SK-N-SH (cell line): ENCODE measurements at regions not wholly inside any gene's neighbourhood (a gene's known extent, or its start where the extent isn't known, plus 50 kb on each side); places are given as distances from the start of the nearest gene placed in this dataset.

Experiments
- CTCF ChIA-PET: fragments of 300-600, 350-600 bp; formaldehyde crosslinking; extraction: SDS; loops from one replicate; lab custom pipeline; 2021; lab: Yijun Ruan, JAX
- POLR2A ChIA-PET: fragments of 350-600 bp; sonication (Branson Sonifier 250); formaldehyde crosslinking; extraction: SDS; loops from one replicate; lab custom pipeline; 2020; ENCODE audit warnings: antibody characterized with exemption, inconsistent platforms; lab: Yijun Ruan, JAX
- DNase-seq: peaks from one replicate; pipeline ENCODE4 v3.0.0; 2012
- H2AFZ ChIP-seq: fragments of 200-600 bp; sonication (generic); 2 replicates; pipeline ENCODE4 v1.8.1; 2016; ENCODE audit warnings: antibody characterized with exemption, mild to moderate bottlenecking, low read depth
- H3F3A ChIP-seq: fragments of 200-600 bp; sonication (generic); replicated peaks from 2 replicates; pipeline ENCODE3; 2016; ENCODE audit warnings: antibody characterized with exemption, mild to moderate bottlenecking; ENCODE audit not compliant: insufficient read depth
- H3K27ac ChIP-seq, 2 experiments: fragments of 200-500 bp in 1 of 2; fragments of 200-600 bp in 1 of 2; sonication (Bioruptor generic) in 1 of 2; sonication (generic), shearing (Covaris generic) in 1 of 2; 2 replicates each; pipeline versions ENCODE4 v1.5.1 to v1.6.1; 2014 to 2016; ENCODE audit warnings: low read depth in 2 of 2, inconsistent platforms in 1 of 2, low read length in 1 of 2, mild to moderate bottlenecking in 1 of 2, mixed read lengths in 1 of 2
- H3K27me3 ChIP-seq: fragments of 200-600 bp; sonication (generic), shearing (Covaris generic); 2 replicates; pipeline ENCODE4 v1.6.1; 2016; ENCODE audit warnings: mixed run types; ENCODE audit not compliant: insufficient read depth
- H3K36me3 ChIP-seq, 2 experiments: fragments of 200-500 bp in 1 of 2; fragments of 200-600 bp in 1 of 2; sonication (Bioruptor generic) in 1 of 2; sonication (generic) in 1 of 2; replicated peaks in 1 of 2; 2 replicates each; pipeline versions ENCODE3 to v1.5.1; 2014 to 2016; ENCODE audit warnings: low read length in 1 of 2, mild to moderate bottlenecking in 1 of 2; ENCODE audit not compliant: insufficient read depth in 2 of 2, control insufficient read depth in 1 of 2
- H3K4me1 ChIP-seq, 2 experiments: fragments of 200-500 bp in 1 of 2; fragments of 200-600 bp in 1 of 2; sonication (Bioruptor generic) in 1 of 2; sonication (generic), shearing (Covaris generic) in 1 of 2; 2 replicates each; pipeline versions ENCODE4 v1.5.1 to v1.6.1; 2014 to 2016; ENCODE audit warnings: low read depth in 1 of 2, low read length in 1 of 2, mixed run types in 1 of 2; ENCODE audit not compliant: insufficient read depth in 2 of 2, control insufficient read depth in 1 of 2
- H3K4me2 ChIP-seq: fragments of 200-600 bp; sonication (generic), shearing (Covaris generic); 2 replicates; pipeline ENCODE4 v1.6.1; 2017; ENCODE audit warnings: mixed run types
- H3K4me3 ChIP-seq, 2 experiments: fragments of 200-500 bp in 1 of 2; fragments of 200-600 bp in 1 of 2; sonication (Bioruptor generic) in 1 of 2; sonication (generic), shearing (Covaris generic) in 1 of 2; 2 replicates each; pipeline versions ENCODE4 v1.5.1 to v1.8.1; 2014 to 2016; ENCODE audit warnings: low read depth in 2 of 2, inconsistent platforms in 1 of 2, low read length in 1 of 2, mild to moderate bottlenecking in 1 of 2, mixed read lengths in 1 of 2, moderate library complexity in 1 of 2
- H3K79me2 ChIP-seq: fragments of 200-600 bp; sonication (generic); 2 replicates; pipeline ENCODE4 v1.8.1; 2017; ENCODE audit warnings: mild to moderate bottlenecking; ENCODE audit not compliant: insufficient read depth
- H3K9ac ChIP-seq: fragments of 200-600 bp; sonication (generic); 2 replicates; pipeline ENCODE4 v1.6.1; 2017; ENCODE audit warnings: mixed run types
- H3K9me2 ChIP-seq: fragments of 200-600 bp; sonication (generic); 2 replicates; pipeline ENCODE4 v1.6.1; 2017; ENCODE audit warnings: mixed run types
- H3K9me3 ChIP-seq: fragments of 200-600 bp; sonication (generic); 2 replicates; pipeline ENCODE4 v1.6.1; 2017; ENCODE audit warnings: mixed run types, mild to moderate bottlenecking, moderate library complexity
- H4K20me1 ChIP-seq: fragments of 200-600 bp; sonication (generic); 2 replicates; pipeline ENCODE4 v1.6.1; 2017; ENCODE audit warnings: mild to moderate bottlenecking, mixed run types; ENCODE audit not compliant: insufficient read depth
- FOSL2 ChIP-seq: IDR thresholded peaks from 2 replicates; pipeline ENCODE4 v1.4.0; 2012; ENCODE audit warnings: low read depth, mild to moderate bottlenecking, moderate library complexity, borderline replicate concordance
- FOXJ3 ChIP-seq: sonication (generic); formaldehyde crosslinking; IDR thresholded peaks from 2 replicates; pipeline ENCODE4 v1.5.1; 2020; ENCODE audit warnings: mild to moderate bottlenecking, missing genetic modification reagents
- GABPA ChIP-seq: IDR thresholded peaks from 2 replicates; pipeline ENCODE4 v1.4.0; 2012; ENCODE audit warnings: low read depth, mild to moderate bottlenecking
- GATA2 ChIP-seq: sonication (generic); formaldehyde crosslinking; IDR thresholded peaks from 2 replicates; pipeline ENCODE4 v1.5.0; 2020; ENCODE audit warnings: mild to moderate bottlenecking, missing genetic modification reagents
- MXI1 ChIP-seq: IDR thresholded peaks from 2 replicates; pipeline ENCODE4 v1.6.1; 2012; ENCODE audit warnings: mild to moderate bottlenecking, low read depth, low read length, improper control_type of control experiment
- NRF1 ChIP-seq: IDR thresholded peaks from 2 replicates; pipeline ENCODE4 v1.6.1; 2012; ENCODE audit warnings: low read depth, mild to moderate bottlenecking, low read length
- YY1 ChIP-seq: IDR thresholded peaks from 2 replicates; pipeline ENCODE4 v1.4.0; 2012; ENCODE audit warnings: low read depth, mild to moderate bottlenecking
- WGBS: methylation state at CpG from one replicate; pipeline ENCODE4 v1.1.6; 2017; ENCODE audit warnings: low lambda C conversion rate; 5-methylcytosine and 5-hydroxymethylcytosine counted together
- TF ChIP-seq, protein P1 (sequence below): IDR thresholded peaks from 2 replicates; pipeline ENCODE4 v1.6.1; 2012; ENCODE audit warnings: mild to moderate bottlenecking, low read depth, low read length, moderate library complexity
- TF ChIP-seq, protein P2 (sequence below): fragments of 200-600 bp; sonication (generic); IDR thresholded peaks from 2 replicates; pipeline ENCODE4 v1.6.1; 2017; ENCODE audit warnings: antibody characterized with exemption, mild to moderate bottlenecking, moderate library complexity
- TF ChIP-seq, protein P3 (sequence below): IDR thresholded peaks from 2 replicates; pipeline ENCODE4 v1.4.0; 2012; ENCODE audit warnings: low read depth, borderline replicate concordance
- TF ChIP-seq, protein P4 (sequence below): fragments of 150-350 bp; IDR thresholded peaks from 2 replicates; pipeline ENCODE4 v1.6.1; 2017; ENCODE audit warnings: antibody characterized with exemption, low read length, low read depth, borderline replicate concordance
- TF ChIP-seq, protein P5 (sequence below): IDR thresholded peaks from 2 replicates; pipeline ENCODE4 v1.4.0; 2012; ENCODE audit warnings: low read depth

DNA sequence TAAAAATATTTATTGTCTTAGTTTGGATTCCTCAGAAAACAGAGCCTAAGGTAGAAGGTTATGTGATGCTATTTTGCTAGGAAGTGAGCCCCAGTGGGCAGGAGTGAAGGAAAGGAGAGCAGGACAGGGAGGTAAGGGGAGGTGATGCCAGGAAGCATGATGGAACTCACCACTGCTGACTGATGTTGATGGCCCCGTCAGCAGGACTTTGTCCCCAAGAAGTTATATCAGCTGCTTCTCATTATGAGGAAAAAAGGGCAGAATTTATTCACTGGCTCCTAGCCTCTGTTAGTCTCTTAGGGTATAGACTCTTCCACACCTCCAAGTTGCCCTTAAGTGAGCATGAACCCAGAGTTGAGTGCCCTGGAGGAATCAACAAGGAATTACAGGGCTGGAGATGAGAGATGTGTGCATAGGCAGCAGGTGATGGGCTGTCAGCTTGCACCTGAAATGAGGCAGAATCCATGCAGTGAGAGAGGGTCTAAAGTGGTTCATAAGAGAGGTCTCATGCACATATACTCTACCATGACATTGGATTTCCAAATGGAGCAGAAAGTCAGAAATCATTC lies 120.6 kb upstream of the NIPBL start (continued):
- no peak for TF ChIP-seq GATA2

DNA sequence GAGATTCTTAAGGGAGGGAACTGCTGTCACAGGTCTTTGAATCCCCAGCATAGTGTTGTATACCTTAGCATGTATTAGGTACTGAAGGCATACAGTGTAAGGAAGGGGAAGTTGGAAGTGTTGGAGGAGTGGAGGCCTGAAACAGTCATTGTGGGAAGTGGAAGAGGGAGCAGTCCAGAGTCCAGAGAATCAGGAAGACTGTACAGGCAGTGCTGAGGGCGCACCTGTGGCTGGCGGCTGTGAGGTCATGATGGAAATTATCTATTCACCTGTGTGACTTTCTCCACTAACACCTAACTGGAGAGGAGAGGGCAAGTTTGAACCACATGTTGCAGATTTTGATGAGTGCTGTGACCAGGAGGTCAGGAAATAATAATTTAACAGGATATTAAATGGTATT lies 119.7 kb upstream of the NIPBL start:
- no peak for TF ChIP-seq YY1
- TF ChIP-seq, protein P1, sequence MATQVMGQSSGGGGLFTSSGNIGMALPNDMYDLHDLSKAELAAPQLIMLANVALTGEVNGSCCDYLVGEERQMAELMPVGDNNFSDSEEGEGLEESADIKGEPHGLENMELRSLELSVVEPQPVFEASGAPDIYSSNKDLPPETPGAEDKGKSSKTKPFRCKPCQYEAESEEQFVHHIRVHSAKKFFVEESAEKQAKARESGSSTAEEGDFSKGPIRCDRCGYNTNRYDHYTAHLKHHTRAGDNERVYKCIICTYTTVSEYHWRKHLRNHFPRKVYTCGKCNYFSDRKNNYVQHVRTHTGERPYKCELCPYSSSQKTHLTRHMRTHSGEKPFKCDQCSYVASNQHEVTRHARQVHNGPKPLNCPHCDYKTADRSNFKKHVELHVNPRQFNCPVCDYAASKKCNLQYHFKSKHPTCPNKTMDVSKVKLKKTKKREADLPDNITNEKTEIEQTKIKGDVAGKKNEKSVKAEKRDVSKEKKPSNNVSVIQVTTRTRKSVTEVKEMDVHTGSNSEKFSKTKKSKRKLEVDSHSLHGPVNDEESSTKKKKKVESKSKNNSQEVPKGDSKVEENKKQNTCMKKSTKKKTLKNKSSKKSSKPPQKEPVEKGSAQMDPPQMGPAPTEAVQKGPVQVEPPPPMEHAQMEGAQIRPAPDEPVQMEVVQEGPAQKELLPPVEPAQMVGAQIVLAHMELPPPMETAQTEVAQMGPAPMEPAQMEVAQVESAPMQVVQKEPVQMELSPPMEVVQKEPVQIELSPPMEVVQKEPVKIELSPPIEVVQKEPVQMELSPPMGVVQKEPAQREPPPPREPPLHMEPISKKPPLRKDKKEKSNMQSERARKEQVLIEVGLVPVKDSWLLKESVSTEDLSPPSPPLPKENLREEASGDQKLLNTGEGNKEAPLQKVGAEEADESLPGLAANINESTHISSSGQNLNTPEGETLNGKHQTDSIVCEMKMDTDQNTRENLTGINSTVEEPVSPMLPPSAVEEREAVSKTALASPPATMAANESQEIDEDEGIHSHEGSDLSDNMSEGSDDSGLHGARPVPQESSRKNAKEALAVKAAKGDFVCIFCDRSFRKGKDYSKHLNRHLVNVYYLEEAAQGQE, result no peak
- TF ChIP-seq, protein P2, sequence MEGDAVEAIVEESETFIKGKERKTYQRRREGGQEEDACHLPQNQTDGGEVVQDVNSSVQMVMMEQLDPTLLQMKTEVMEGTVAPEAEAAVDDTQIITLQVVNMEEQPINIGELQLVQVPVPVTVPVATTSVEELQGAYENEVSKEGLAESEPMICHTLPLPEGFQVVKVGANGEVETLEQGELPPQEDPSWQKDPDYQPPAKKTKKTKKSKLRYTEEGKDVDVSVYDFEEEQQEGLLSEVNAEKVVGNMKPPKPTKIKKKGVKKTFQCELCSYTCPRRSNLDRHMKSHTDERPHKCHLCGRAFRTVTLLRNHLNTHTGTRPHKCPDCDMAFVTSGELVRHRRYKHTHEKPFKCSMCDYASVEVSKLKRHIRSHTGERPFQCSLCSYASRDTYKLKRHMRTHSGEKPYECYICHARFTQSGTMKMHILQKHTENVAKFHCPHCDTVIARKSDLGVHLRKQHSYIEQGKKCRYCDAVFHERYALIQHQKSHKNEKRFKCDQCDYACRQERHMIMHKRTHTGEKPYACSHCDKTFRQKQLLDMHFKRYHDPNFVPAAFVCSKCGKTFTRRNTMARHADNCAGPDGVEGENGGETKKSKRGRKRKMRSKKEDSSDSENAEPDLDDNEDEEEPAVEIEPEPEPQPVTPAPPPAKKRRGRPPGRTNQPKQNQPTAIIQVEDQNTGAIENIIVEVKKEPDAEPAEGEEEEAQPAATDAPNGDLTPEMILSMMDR, result no peak
- no peak for TF ChIP-seq MXI1
- no peak for TF ChIP-seq GABPA
- no peak overlapping the region for H2AFZ ChIP-seq
- no peaks in the 10 kb centered on the region for H3K79me2 ChIP-seq
- DNase-seq, result no peak
- no peaks in the 10 kb centered on the region for H3K36me3 ChIP-seq
- no peaks in the 10 kb centered on the region for H4K20me1 ChIP-seq
- H3K9ac ChIP-seq, result no peak overlapping the region
- 24% methylated on average over 2 of the region's 2 CpGs for WGBS
- no peaks in the 10 kb centered on the region for H3F3A ChIP-seq
- POLR2A ChIA-PET, result no interaction called here
- no peak overlapping the region for H3K4me3 ChIP-seq
- H3K9me2 ChIP-seq, result no peaks in the 10 kb centered on the region
- H3K9me3 ChIP-seq, result no peaks in the 10 kb centered on the region
- CTCF ChIA-PET, result no interaction called here
- H3K4me2 ChIP-seq, result no peak overlapping the region
- H3K27me3 ChIP-seq, result peaks cover 31% of the 10 kb centered on the region
- no peak overlapping the region for H3K27ac ChIP-seq
- no peaks in the 10 kb centered on the region for H3K4me1 ChIP-seq

DNA sequence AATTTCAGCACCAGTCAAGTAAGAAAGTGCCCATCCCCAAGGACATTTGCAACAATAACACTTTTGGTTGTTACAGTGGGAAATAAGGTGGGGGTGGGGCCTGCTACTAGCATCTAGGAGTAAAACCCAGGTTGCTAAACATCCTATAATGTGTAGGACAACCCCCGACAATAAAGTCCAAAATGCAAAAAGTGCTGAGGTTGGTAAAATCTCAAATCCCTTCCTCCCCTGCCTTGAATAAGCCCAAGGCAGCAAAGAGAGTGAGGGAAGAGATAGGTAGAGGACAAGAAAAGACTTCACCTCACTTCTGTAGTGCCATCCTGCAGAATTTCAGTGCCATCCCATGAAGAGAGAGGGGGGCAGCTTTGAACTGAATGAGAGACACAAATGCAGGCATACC lies 117.5 kb upstream of the NIPBL start:
- WGBS, result 17% methylated on average over 1 of the region's 1 CpG
- H3K9ac ChIP-seq, result no peak overlapping the region
- TF ChIP-seq YY1 (no peak), FOSL2 (no peak), NRF1 (no peak), FOXJ3 (no peak)
- TF ChIP-seq, protein P3, sequence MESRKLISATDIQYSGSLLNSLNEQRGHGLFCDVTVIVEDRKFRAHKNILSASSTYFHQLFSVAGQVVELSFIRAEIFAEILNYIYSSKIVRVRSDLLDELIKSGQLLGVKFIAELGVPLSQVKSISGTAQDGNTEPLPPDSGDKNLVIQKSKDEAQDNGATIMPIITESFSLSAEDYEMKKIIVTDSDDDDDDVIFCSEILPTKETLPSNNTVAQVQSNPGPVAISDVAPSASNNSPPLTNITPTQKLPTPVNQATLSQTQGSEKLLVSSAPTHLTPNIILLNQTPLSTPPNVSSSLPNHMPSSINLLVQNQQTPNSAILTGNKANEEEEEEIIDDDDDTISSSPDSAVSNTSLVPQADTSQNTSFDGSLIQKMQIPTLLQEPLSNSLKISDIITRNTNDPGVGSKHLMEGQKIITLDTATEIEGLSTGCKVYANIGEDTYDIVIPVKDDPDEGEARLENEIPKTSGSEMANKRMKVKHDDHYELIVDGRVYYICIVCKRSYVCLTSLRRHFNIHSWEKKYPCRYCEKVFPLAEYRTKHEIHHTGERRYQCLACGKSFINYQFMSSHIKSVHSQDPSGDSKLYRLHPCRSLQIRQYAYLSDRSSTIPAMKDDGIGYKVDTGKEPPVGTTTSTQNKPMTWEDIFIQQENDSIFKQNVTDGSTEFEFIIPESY, result no peak
- TF ChIP-seq, protein P2, result no peak
- TF ChIP-seq, protein P4, sequence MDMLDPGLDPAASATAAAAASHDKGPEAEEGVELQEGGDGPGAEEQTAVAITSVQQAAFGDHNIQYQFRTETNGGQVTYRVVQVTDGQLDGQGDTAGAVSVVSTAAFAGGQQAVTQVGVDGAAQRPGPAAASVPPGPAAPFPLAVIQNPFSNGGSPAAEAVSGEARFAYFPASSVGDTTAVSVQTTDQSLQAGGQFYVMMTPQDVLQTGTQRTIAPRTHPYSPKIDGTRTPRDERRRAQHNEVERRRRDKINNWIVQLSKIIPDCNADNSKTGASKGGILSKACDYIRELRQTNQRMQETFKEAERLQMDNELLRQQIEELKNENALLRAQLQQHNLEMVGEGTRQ, result no peak
- TF ChIP-seq, protein P5, sequence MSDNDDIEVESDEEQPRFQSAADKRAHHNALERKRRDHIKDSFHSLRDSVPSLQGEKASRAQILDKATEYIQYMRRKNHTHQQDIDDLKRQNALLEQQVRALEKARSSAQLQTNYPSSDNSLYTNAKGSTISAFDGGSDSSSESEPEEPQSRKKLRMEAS, result no peak

More for the DNA sequence above, 117.5 kb upstream of the NIPBL start:
- Histone ChIP-seq H3K27ac (no peak overlapping the region), H3K9me2 (no peaks in the 10 kb centered on the region), H3K27me3 (peaks cover 26% of the 10 kb centered on the region), H3K9me3 (no peaks in the 10 kb centered on the region), H3K4me2 (no peak overlapping the region), H3F3A (no peaks in the 10 kb centered on the region), H3K4me1 (no peaks in the 10 kb centered on the region), H3K36me3 (no peaks in the 10 kb centered on the region), H3K4me3 (no peak overlapping the region), H2AFZ (no peak overlapping the region), H4K20me1 (no peaks in the 10 kb centered on the region), H3K79me2 (no peaks in the 10 kb centered on the region)
- no peak for DNase-seq
- ChIA-PET CTCF (no interaction called here), POLR2A (no interaction called here)
